WERI-Rb-1 (cell line): ENCODE measurements at regions not wholly inside any gene's neighbourhood (a gene's known extent, or its start where the extent isn't known, plus 50 kb on each side); places are given as distances from the start of the nearest gene placed in this dataset.

Source experiments
- DNase-seq: peaks from one replicate; pipeline ENCODE4 v3.0.0-alpha.2; 2020
- H3K27ac ChIP-seq: fragments of 250-450 bp; sonication (Bioruptor Pico); 2 replicates; pipeline ENCODE4 v1.5.1; 2020; ENCODE audit warnings: mild to moderate bottlenecking, moderate library complexity
- H3K27me3 ChIP-seq: fragments of 250-450 bp; sonication (Bioruptor Pico); 2 replicates; pipeline ENCODE4 v1.5.1; 2021; ENCODE audit warnings: mild to moderate bottlenecking, low read depth, moderate library complexity; ENCODE audit not compliant: insufficient read depth, severe bottlenecking
- H3K36me3 ChIP-seq: fragments of 250-450 bp; sonication (Bioruptor Pico); 2 replicates; pipeline ENCODE4 v1.5.1; 2020; ENCODE audit warnings: mild to moderate bottlenecking, moderate library complexity
- H3K4me3 ChIP-seq: 2 replicates; pipeline ENCODE4 v1.5.1; 2011; ENCODE audit warnings: low read depth, mild to moderate bottlenecking, control low read depth, low read length
- H3K9me3 ChIP-seq: fragments of 250-450 bp; sonication (Bioruptor Pico); 2 replicates; pipeline ENCODE4 v1.5.1; 2021; ENCODE audit warnings: mild to moderate bottlenecking, moderate library complexity; ENCODE audit not compliant: severe bottlenecking
- CTCF ChIP-seq: IDR thresholded peaks from 2 replicates; pipeline ENCODE4 v1.5.1; 2011; ENCODE audit warnings: low read depth, mild to moderate bottlenecking, control low read depth, inconsistent platforms, low read length

- no peak overlapping the region for H3K27ac ChIP-seq
- no peak for DNase-seq
- no peaks in the 10 kb centered on the region for H3K27me3 ChIP-seq
- no peaks in the 10 kb centered on the region for H3K36me3 ChIP-seq
- no peaks in the 10 kb centered on the region for H3K9me3 ChIP-seq
- no peak for TF ChIP-seq CTCF
- no peak overlapping the region for H3K4me3 ChIP-seq
Measured at GRCh38 chr4:19944251-19944650, 307.5 kb upstream of the SLIT2 start.

GRCh38 chr4:19941434-19941833, 310.3 kb upstream of the SLIT2 start:
- no peaks in the 10 kb centered on the region for H3K27me3 ChIP-seq
- no peaks in the 10 kb centered on the region for H3K9me3 ChIP-seq
- no peak overlapping the region for H3K4me3 ChIP-seq
- no peak overlapping the region for H3K27ac ChIP-seq
- TF ChIP-seq CTCF, result no peak
- DNase-seq, result no peak
- H3K36me3 ChIP-seq, result no peaks in the 10 kb centered on the region

- no peak for TF ChIP-seq CTCF
- Histone ChIP-seq H3K9me3 (no peaks in the 10 kb centered on the region), H3K36me3 (no peaks in the 10 kb centered on the region), H3K27me3 (no peaks in the 10 kb centered on the region), H3K27ac (no peak overlapping the region), H3K4me3 (no peak overlapping the region)
- no peak for DNase-seq
Measured at GRCh38 chr4:19940861-19941260, 310.8 kb upstream of the SLIT2 start.

- Histone ChIP-seq H3K36me3 (no peaks in the 10 kb centered on the region), H3K27me3 (no peaks in the 10 kb centered on the region), H3K27ac (no peak overlapping the region), H3K9me3 (no peaks in the 10 kb centered on the region), H3K4me3 (no peak overlapping the region)
- DNase-seq, result no peak
- no peak for TF ChIP-seq CTCF
Measured at GRCh38 chr4:19936476-19936875, 315.2 kb upstream of the SLIT2 start.

- H3K9me3 ChIP-seq, result no peaks in the 10 kb centered on the region
- DNase-seq, result no peak
- no peaks in the 10 kb centered on the region for H3K27me3 ChIP-seq
- H3K27ac ChIP-seq, result no peak overlapping the region
- no peak for TF ChIP-seq CTCF
- H3K36me3 ChIP-seq, result no peaks in the 10 kb centered on the region
- H3K4me3 ChIP-seq, result no peak overlapping the region
Measured at GRCh38 chr4:19930742-19931141, 321.0 kb upstream of the SLIT2 start.

- TF ChIP-seq CTCF, result no peak
- no peaks in the 10 kb centered on the region for H3K9me3 ChIP-seq
- no peak overlapping the region for H3K4me3 ChIP-seq
- H3K27me3 ChIP-seq, result no peaks in the 10 kb centered on the region
- H3K36me3 ChIP-seq, result no peaks in the 10 kb centered on the region
- H3K27ac ChIP-seq, result no peak overlapping the region
- no peak for DNase-seq
Measured at GRCh38 chr4:19927381-19927780, 324.3 kb upstream of the SLIT2 start.
